T-helper 22 cell (primary cell): ENCODE measurements at regions not wholly inside any gene's neighbourhood (a gene's known extent, or its start where the extent isn't known, plus 50 kb on each side); places are given as distances from the start of the nearest gene placed in this dataset.
"Not testable (repeated sequence)": the region's sequence is repeated elsewhere in the genome, so short reads cannot be mapped to it uniquely, and the experiment has no call there.

Experiments used
- DNase-seq: peaks from one replicate; pipeline ENCODE4 v3.0.0-alpha.2; 2020; ENCODE audit warnings: low read depth

DNA sequence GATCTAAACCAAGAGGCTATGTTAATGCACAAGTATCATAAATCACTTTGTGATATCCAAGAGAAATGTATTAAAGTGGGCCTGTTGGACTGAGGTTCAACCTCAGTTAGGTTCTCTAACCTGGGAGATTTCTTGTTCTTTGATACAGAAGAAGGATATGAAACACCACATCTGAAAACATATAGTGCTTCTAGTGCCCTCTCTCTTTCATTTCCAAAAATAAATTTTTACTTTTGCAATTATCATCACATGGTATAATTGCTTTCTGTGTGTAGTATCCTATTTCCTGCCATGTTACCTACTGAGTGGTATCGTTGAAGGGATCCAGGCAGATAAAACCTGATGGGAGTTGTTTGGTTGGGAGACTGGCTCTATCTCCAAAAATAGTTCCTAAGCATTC lies 264.9 kb downstream of the CCER1 start:
- no peak for DNase-seq

DNA sequence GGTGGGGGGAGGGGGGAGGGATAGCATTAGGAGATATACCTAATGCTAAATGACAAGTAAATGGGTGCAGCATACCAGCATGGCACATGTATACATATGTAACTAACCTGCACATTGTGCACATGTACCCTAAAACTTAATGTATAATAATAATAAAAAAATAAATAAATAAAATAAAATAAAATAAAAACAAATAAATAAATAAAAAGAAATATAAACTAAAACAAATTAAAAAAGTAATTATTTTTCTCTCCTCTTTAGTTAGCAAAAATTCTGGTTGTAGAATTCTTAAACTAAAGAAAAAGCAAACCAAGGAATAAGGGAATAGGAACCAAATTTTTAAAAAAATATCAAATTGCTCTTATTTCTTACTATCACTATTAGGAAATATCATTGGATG lies 267.3 kb downstream of the CCER1 start:
- DNase-seq: not testable (repeated sequence)

- no peak for DNase-seq
Measured at GRCh38 chr12:90683871-90684270, 271.1 kb downstream of the CCER1 start.

- DNase-seq: no peak
Measured at GRCh38 chr12:90682398-90682797, 272.6 kb downstream of the CCER1 start.

DNA sequence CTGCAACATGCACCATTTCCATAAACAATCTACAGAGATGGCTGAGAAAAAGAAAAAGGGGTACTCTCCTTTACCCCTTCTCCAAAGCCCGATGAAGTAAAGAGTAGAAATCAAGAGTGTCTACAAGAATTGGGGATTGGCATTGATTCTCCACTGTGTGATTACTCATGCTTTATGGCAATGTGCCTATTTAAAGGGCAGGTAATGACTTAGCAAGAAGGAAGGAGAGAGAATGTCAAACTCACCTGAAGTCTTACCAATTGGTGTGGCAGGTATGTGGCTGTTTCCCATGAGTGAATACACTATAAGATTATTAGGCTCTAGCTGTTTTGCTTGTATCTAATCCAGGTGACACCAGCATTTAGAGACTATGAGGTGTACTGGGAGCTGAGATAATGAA lies 275.3 kb downstream of the CCER1 start:
- DNase-seq: no peak

GRCh38 chr12:90677552-90677951 lies 277.4 kb downstream of the CCER1 start:
- no peak for DNase-seq

GRCh38 chr12:90677055-90677454 lies 277.9 kb downstream of the CCER1 start:
- no peak for DNase-seq

DNA sequence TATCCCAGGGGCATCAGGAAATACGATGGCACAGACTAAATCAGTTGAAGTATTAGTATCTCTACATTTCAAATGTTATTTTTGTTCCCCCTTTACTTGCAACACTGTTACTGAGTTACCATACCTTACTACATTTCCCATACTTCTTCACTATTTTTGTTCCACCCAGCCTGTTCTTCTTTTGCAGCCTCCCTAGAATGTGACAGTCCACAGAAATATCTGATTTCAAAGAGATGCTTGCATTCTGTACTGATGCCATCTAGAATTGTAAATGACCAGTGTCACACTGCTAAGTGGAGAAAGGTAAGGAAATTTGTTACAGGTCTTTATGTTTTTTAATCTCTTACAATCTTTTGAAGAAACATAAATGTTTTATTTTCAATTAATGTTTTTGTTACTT lies 279.9 kb downstream of the CCER1 start:
- DNase-seq: no peak

DNA sequence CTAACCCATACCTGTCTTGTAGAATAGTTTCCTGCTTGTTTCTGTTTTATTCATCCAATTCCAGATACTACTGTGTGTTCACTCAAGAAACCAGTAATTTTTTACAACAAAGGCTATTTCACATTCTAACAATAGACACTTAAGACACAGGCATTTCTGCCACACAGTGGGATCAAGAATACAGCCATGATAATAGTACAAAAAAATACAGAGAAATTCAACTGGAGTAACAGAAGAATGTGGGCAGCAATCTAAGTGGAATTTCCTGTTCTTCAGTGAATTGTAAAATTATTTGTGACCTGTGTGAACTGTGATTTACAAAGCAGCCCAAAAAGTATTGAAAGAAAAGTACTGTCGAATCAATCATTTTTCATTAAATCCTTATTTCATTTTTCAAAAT lies 282.9 kb downstream of the CCER1 start:
- DNase-seq: no peak

- DNase-seq: not testable (repeated sequence)
Measured at GRCh38 chr12:90663949-90664348, 291.0 kb downstream of the CCER1 start.

DNA sequence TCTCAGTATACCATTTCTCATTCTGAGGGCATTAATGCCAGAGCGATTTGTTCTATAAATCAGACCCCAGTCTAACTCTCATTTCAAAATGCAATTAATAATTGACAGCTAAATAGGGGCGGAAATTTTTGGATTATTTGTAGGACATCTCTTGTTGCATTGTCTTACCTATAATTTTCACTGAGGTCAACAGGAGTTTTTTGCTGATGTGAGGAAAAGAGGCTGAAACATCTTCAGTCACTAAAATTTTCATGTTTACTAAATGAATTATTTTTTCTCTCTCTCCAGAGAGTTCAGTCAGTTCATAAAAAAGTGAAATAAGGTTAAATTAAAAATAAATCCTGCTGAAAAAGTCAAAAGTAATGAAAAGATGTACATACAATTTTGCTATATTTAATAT lies 295.9 kb downstream of the CCER1 start:
- DNase-seq: no peak

DNA sequence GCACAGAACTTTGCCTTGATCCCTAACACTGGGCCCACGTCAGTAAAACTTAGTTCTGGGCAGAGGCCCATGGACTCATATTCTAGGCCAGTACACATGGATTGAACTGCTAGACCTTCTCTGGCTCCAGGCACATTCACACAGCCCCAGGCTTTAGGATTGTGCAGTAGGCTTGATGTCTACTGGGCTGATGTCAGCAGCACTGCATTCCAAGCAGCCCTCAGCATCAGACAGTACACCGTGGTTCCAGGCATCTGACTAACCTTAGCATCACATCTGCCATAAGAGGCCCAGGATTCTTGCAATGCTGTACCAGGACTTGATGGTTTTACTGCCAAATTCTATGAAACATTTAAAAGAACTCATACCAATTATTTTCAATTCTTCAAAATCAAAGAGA lies 301.9 kb downstream of the CCER1 start:
- no peak for DNase-seq

DNA sequence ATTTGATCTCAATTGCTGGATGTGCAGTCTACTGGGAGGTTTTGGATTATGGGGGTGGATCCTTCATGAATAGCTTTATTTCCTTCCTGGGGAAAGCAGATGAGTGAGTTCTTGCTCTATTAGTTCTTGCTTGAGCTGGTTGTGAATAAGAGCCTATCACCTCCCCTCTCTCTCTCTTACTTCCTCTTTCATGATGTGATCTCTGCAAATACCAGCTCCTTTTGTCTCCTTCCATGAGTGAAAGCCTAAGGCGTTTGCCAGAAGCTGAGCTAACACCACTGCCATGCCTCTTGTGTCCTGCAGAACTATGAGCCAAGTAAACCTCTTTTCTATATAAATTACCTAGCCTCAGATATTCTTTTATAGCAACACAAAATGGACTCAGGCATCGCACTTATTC lies 302.7 kb downstream of the CCER1 start:
- no peak for DNase-seq

DNA sequence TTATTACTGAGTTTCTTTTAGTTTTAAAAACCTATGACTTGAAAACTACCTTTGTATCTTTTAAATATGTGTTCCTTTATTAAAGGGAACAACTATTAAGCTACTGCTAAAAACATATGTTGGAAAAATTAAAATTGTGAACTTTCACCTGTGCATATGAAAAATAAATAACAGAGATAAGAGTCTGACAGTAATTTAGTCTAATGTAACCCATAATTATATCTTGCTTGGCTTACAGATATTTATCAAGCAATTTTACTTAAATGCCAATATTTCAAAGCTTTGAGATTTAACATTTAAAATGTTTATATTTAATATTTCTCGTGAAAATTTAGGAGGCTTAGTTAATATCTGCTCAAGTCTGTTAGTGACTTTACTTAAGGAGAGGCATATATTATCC lies 309.8 kb downstream of the CCER1 start:
- DNase-seq: no peak

GRCh38 chr12:90631591-90632212 lies 323.3 kb downstream of the CCER1 start:
- no peak for DNase-seq

- no peak for DNase-seq
Measured at GRCh38 chr12:90630006-90630405, 325.0 kb downstream of the CCER1 start.

- no peak for DNase-seq
Measured at GRCh38 chr12:90628213-90628612, 326.8 kb downstream of the CCER1 start.

DNA sequence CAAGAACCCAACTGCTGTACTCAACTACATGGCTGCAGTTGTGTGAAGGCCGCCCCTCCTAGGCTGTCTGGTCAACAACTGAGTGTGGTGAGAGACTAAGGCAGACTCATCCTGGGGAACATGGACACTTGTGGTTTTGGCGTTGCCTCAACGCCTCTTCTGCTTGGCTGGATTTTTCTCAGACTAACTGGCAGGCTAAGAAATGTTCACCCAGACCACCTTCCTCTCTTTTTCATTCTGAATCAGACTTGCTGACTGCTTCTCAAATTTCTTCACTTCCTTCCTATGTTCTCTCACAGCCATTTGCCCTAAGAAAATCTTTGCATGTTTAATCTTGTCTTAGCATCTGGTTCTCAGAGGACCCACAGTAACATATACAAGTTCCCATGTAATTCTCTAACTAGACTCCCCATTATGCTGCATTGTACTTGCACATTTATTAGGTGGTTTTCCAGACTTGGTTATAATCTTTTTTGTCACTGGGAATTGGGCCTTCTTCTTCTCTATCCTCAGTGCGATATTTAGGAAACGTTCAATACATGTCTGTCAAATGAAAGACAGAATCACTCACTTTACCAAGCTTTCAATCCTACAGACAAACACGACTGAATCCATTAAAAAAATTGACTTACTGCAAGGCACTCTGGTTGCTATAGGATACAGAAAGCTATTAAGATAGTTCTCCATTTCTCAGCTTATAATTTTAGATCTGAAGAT lies 327.6 kb downstream of the CCER1 start:
- no peak for DNase-seq

DNA sequence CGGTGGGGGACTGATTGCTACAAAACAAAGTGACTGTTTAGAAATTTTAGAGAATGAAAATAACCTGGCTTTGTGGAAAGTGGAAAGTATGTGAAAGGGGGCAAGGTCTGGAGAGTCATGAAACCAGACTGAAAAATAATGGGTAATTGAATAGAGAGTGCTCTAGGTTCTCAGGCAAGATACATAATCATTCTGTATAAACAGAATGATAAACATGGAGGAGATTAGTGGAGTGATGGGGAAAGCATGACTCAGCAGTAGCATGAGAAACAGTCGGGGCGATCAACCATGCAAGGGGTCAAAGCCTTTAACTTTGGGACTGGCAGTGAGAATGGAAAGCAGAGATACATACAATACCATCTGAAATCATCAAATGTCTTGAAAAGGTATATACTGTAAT lies 332.5 kb downstream of the CCER1 start:
- no peak for DNase-seq

- no peak for DNase-seq
Measured at GRCh38 chr12:90621927-90622326, 333.0 kb downstream of the CCER1 start.

GRCh38 chr12:90619943-90620342 lies 335.0 kb downstream of the CCER1 start:
- no peak for DNase-seq

GRCh38 chr12:90618586-90618985 lies 336.4 kb downstream of the CCER1 start:
- DNase-seq: no peak

DNA sequence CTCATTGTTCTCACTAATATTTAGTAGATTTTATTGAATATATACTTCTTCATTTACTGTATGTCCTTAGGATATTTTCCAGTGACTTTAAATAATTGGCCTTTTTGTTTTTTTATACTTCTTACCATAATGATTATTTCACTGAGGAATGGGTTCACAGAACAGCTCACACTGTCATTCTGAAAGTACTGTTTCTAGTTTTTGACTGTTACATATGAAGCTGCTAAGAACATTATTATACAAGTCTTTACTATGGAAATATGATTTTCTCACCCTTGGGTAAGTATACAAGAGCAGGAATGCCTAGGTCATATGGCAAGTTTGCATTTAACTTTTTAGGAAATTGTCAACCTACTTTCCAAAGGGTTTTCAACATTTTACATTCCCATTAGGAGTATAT lies 343.1 kb downstream of the CCER1 start:
- DNase-seq: no peak

DNA sequence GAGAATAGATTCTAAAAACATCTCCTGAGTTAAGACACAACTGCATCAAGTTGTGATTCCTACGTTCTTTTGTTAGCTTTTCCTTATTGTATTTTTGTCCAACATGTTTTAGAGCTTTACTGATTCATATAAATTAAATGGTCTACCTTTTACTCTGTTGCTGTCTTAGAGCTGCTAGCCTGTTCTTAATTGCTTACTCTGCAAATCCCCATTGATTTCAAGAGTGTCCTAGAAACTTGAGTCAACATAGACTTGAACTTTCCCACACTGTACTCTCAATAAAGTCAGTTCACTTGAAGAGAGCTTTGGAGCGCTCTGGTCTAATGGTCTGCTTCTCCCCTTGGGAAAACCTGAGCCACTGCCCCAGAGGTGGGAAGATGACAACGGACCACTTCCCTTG lies 343.9 kb downstream of the CCER1 start:
- DNase-seq: no peak
